ENCODE measurements at regions not wholly inside any gene's neighbourhood (a gene's known extent, or its start where the extent isn't known, plus 50 kb on each side); places are given as distances from the start of the nearest gene placed in this dataset.

GRCh38 chr4:57661517-57662090 lies 551.4 kb upstream of the IGFBP7 start:
- DNase-seq = no peak

- DNase-seq = no peak
Observed at GRCh38 chr4:57658673-57659072, 548.5 kb upstream of the IGFBP7 start.

GRCh38 chr4:57658188-57658587 lies 548.0 kb upstream of the IGFBP7 start:
- DNase-seq = no peak

GRCh38 chr4:57655342-57655741 lies 545.2 kb upstream of the IGFBP7 start:
- no peak for DNase-seq

GRCh38 chr4:57652779-57653178 lies 542.6 kb upstream of the IGFBP7 start:
- DNase-seq = no peak

- DNase-seq = no peak
Observed at GRCh38 chr4:57640391-57641100, 530.4 kb upstream of the IGFBP7 start.

- no peak for DNase-seq
Observed at GRCh38 chr4:57639561-57640382, 529.6 kb upstream of the IGFBP7 start.

GRCh38 chr4:57635910-57636309 lies 525.7 kb upstream of the IGFBP7 start:
- no peak for DNase-seq

GRCh38 chr4:57633212-57633859 lies 523.2 kb upstream of the IGFBP7 start:
- no peak for DNase-seq

GRCh38 chr4:57632564-57632963 lies 522.4 kb upstream of the IGFBP7 start:
- no peak for DNase-seq

- no peak for DNase-seq
Observed at GRCh38 chr4:57631147-57631546, 521.0 kb upstream of the IGFBP7 start.

- DNase-seq = no peak
Observed at GRCh38 chr4:57628004-57628403, 517.8 kb upstream of the IGFBP7 start.

- no peak for DNase-seq
Observed at GRCh38 chr4:57614257-57614932, 504.2 kb upstream of the IGFBP7 start.

GRCh38 chr4:57612279-57612678 lies 502.1 kb upstream of the IGFBP7 start:
- DNase-seq = no peak

GRCh38 chr4:57607566-57608180 lies 497.5 kb upstream of the IGFBP7 start:
- DNase-seq = no peak

- no peak for DNase-seq
Observed at GRCh38 chr4:57605376-57605775, 495.2 kb upstream of the IGFBP7 start.

- DNase-seq = no peak
Observed at GRCh38 chr4:57602141-57602540, 492.0 kb upstream of the IGFBP7 start.

GRCh38 chr4:57591073-57591472 lies 480.9 kb upstream of the IGFBP7 start:
- no peak for DNase-seq

GRCh38 chr4:57588557-57588956 lies 478.4 kb upstream of the IGFBP7 start:
- no peak for DNase-seq

- no peak for DNase-seq
Observed at GRCh38 chr4:57580710-57581599, 470.8 kb upstream of the IGFBP7 start.

GRCh38 chr4:57575426-57575825 lies 465.2 kb upstream of the IGFBP7 start:
- DNase-seq = no peak

All from hematopoietic multipotent progenitor cell treated with erythropoietin and hydrocortisone succinate and interleukin-3 and kit ligand, for 6 days (in vitro differentiated cells).